ENCODE measurements at regions not wholly inside any gene's neighbourhood (a gene's known extent, or its start where the extent isn't known, plus 50 kb on each side); places are given as distances from the start of the nearest gene placed in this dataset.
"Not testable (repeated sequence)": the region's sequence is repeated elsewhere in the genome, so short reads cannot be mapped to it uniquely, and the experiment has no call there.

DNA sequence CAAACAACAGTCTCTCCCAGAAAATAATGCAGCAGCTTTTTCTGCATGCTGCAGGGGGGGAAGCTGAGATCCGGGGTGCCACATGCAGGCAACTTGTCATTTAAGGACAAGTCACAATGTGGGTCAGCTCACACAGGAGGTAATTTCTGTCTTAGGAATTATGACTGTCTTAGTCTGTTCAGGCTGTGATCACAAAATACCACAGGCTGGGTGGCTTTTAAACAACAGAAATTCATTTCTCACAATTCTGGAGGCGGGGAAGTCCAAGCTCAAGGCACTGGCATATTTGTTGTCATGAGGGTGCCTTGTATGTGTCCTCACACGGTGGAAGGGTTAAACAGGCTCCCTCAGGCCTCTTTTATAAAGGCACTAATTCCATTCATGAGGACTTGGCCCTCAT, 127.7 kb downstream of the DIRAS2 start:
- no peak for DNase-seq

DNA sequence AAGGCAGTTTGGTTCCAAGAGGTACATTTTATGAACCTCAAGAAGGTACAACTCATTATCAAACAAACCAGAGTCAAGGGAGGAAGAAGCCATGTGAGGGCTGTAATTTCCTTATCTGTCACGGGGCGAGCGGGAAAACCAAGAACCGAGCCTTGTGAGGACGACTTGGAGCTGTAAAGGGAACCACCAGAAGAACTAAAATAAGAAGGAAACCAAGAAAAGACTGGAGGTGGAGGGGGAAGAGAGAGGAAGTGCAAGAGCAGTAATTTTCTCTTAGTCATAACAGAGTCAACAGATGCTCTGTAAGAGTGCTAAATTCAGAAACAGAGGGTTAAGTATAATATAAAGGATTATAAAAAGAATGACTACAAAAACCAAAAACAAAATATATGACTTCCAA, 127.1 kb downstream of the DIRAS2 start:
- DNase-seq, result no peak

DNA sequence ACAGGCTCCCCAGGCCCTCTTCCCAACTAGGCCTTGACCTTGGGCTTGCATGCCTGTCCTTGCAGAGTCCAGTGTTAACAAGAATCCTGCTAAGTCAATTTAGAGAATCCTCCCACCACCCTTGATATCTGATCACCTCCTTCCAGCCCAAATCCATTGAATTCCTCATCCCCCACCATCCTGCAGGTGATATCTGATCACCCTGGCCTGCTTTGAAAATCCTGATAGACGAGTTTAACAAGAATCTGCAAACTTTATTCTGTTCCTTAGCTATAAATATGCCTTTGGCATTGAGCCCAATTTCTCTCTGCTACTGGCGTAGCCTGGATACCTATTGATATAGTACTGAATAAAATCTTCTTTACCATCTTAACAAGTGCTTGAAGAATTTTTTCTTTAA, 125.5 kb downstream of the DIRAS2 start:
- DNase-seq, result no peak

DNA sequence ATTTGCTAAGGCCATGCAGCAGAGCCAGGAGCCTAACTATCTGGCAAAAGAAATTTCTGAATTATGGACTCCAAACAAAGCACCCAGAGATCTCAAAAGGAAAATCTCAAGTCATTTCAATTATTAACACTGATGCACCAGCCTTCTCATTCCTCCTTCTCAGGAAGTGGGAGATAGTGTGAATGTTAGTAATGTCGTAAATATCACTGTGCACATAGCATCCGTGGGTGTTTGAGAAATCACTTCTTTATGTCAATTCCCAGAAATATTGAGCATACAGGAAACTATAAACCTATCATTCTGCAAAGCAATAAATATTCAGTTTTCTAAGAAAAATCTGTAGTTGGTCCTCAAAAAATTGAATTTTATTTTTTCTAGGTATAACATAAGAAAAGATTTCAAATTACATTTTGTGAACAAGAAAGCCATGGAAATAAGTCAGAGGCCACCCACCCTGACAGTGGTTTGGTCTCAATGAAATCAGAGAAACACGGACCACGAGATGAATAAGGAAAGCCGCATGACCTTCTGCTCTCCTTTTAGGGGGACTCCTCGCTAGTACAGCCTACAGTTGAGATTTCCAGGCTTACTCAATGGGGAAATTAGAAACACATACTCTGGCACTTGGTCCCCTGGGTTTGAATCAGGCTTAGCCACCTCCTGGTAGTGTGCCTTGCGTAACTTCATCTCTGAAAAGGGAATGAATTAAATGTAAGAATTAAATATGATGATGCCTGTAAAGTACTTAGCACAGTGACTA, 120.6 kb downstream of the DIRAS2 start:
- no peak for DNase-seq

DNA sequence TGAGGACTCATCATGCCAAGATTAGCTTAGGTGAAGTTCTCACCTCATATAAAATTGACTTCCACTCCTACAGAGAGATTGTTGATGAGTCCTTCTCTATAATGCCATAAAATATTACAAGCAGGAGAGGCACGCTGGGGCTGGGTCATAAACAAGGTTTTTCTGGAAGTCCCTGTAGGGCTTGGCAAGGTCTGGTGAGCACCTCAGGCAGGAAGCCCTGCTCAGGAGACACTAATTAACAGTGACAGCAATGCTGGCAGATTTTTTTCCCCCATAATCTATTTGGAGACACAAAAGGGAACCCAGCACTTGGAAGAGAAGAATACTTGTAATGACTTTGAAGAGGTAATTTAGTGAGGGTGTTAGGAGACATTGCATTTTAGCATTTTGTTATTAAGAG, 118.7 kb downstream of the DIRAS2 start:
- no peak for DNase-seq

DNA sequence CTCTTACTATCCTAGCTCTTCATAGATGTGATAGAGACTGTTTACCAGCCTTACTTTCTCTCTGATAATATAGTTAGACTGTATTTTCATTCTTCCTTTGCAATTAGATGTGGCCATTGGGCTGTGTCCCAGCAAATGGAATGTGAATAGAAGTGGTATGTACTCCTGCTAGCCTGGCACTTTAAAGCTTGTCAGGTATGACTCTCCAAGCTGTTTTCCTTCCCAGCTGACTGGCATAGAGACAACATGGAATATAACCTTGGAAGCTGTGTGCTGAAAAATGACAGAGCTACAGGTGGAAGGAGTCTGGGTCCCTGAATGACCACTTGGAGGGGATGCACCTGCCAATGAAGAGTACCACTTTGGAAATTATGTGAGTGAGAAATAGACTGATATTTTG, 116.2 kb downstream of the DIRAS2 start:
- no peak for DNase-seq

DNA sequence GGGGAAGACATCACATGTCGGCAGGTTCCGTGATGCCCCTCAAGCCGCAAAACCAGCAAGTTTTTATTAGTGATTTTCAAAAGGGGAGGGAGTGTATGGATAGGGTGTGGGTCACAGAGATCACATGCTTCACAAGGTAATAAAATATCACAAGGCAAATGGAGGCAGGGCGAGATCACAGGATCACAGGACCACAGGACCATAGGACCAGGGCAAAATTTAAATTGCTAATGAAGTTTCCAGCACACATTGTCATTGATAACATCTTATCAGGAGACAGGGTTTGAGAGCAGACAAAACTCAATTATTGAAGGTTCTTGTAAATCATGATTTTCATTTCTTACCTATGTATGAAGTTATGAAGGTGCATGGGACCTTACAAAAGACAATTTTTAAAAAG, 106.5 kb downstream of the DIRAS2 start:
- not testable (repeated sequence) for DNase-seq

DNA sequence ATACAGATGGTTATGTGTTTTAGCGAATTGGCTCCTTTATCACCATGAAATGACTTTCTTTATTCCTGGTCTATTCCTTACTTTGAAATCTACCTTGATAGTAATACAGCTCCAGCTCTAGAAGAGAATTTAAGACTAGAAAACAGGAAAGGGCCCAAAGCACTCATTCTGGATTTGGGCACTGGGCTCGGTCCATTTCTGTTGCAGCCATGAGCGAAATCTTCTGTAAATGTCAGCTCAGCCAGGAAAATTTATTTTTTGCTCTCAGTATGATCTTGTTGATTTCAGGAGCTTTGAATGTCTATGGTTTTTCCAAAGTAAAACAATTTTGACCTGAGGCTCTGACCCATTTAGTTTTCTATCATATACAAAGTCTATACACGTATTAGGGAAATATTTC, 104.1 kb downstream of the DIRAS2 start:
- no peak for DNase-seq

DNA sequence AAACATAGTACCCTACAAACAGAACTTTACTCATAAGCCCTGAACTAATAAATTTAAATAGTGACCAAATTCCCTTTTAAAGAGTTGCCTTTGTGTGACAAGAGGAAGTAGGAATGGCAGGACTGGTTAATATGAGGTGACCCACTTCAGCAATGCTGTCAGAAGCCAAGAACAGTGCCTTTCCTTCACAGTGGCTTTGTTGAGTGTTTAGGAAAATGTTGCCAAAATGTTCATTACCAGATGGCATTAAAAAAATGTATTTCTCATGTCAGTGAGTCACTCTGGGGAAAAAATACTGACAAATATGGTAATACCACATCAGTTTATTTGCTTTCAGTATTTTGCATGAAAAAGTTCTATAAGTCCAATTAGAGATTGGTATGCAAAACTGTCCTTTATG, 103.3 kb downstream of the DIRAS2 start:
- DNase-seq, result no peak

DNA sequence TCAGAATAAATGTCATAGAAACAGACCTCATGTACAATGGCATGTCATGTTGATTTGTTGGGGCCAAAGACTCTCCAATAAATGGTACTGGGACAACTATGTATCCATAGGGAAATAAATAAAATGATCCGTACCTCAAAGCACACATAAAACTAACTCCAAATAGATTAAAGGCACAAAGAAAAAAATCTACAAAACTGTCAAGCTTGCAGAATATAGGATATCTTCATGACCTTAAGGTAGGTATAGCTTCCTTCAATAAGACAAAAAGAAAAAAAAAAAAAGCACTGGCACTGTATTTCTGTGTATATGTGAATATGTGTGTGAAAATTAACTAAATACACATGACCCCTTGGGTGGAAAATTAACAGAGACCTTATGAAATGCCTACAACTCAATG, 101.9 kb downstream of the DIRAS2 start:
- no peak for DNase-seq

DNA sequence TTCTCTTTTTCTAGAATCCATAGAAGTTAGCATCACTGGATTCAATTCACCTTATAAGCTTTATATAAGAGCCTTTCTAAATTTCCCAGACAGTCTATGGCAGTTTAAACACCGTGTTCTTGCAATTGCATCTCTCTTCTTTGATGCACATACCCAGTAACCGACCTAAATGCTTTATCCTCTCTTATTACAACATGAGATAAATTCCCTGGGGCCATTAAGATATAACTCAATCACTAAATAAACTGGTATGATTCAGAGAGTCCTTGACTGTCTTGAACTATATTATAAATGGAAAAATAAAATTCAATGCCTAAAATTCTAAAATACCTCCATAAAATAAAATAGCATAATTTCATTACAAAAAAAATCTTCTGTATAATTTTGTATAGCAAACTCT, 98.1 kb downstream of the DIRAS2 start:
- DNase-seq, result no peak

DNA sequence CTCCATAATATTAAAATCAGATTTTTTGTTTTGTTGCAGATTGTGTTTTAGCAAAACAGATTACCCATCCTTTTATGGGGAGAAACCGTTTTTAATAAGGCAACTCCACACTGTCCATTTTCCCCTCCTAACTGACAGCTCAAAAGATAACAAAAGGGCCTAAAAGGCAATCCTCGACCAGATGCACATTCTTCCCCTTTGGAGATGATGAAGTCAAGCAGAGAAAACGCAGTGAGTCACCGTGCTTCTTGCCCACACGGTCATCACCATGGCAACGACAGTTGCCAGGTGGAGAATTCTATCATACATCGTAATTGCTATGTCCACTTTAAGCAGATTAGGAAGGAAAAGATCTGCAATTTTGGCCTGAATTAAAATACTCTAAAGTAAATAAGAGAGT, 96.4 kb downstream of the DIRAS2 start:
- no peak for DNase-seq

DNA sequence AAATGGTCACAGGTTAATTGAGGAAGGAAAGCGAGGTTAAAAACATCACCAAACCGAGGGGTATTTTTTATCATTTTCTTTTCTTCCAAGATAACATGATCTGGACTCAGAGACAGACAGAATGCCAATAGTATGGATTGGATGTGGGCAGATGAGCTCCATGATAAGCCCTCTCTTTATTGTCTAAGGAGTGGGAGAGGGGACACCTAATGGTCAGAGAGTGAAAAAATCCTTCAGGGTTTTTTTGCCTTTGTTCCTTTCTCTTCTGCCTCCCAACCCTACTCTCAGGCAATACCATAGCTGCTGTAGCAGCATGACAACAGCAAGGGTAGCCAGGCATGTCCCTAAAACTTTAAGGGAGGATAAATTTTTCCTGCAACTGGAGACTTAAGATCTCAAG, 94.7 kb downstream of the DIRAS2 start:
- DNase-seq, result no peak

DNA sequence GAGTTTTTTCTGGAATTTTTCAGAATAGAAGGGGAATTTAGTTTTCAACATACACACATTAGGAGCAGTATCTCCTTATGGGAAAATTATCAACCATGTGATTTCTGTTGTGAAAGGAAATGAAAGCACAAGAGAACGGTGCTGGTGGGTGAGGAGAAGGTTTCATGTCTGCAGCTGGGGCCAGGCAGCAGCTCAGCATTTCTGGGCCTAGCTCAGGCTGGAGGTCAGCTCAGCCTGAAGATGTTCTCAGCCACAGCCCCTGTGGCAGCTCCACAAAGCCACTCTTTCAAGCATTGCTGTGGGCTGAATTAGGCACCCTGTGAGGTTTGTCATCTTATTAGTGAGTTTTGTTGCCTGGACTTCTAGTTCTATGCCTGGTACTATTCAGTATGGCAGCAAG, 90.3 kb downstream of the DIRAS2 start:
- DNase-seq, result no peak

DNA sequence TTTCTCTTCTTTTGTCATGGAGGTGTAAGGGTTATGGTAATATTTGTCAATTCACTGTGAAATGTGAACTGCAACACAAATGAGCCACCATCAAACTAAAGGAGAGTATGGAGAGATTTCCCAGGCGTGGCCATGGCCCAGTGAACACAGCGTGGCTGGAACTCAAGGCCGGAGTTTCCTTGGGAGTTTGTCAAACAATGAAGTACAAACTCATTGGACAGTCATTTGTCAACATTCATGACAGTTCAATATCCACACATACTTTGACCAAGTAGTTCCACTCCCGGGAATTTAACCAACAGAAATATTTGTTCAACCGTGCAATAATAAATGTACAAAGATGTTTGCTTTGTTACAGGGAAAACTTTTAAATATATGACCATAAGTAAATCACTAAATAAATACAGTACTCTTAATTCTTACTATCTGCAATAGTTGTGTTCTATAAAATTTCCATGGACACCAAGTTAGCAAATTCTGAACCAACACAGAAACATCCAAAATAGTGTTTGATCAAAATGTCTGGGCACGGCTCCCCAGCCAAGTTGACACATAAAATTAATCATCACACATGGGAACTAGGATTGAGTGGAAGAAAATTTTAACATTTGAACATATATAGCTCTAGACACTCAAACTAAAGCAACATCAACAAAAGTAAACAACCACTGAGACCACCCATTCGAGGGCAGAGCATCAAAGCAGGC, 87.1 kb downstream of the DIRAS2 start:
- DNase-seq, result no peak

DNA sequence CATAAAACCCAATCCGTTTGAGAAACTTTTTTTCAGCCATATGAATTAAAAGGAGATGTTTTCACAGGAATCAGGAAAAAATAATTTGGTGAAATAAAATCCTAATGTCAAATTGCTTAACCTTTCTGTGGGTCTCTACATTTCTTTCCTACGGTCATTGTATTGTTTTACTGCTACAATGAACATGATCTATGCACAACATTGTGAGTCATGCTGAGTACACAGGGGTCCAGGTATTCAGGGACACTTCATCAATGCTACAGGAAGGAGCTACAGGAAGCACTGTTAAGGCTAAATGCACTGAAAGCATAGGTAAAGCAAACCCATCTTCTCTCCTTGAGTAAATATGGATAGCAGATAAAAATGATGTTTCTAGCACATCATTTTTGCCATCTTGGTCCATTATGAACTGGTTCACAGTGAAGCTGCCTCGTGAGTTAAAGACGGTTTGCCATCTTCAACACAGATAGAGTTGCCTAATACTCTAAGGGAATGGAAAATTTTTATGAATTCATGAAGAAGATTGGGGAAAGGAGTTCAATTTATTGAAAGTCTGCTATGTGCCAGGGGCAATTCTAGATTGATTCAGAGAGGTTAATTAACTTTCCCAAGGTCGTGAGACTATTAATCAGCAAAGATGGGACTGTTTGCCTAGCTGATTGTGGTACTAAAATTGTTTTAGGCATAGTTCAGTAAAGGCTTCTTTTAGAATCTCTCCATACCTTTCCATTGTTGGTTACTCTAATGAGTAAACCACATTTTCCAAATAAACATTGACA, 85.5 kb downstream of the DIRAS2 start:
- no peak for DNase-seq

DNA sequence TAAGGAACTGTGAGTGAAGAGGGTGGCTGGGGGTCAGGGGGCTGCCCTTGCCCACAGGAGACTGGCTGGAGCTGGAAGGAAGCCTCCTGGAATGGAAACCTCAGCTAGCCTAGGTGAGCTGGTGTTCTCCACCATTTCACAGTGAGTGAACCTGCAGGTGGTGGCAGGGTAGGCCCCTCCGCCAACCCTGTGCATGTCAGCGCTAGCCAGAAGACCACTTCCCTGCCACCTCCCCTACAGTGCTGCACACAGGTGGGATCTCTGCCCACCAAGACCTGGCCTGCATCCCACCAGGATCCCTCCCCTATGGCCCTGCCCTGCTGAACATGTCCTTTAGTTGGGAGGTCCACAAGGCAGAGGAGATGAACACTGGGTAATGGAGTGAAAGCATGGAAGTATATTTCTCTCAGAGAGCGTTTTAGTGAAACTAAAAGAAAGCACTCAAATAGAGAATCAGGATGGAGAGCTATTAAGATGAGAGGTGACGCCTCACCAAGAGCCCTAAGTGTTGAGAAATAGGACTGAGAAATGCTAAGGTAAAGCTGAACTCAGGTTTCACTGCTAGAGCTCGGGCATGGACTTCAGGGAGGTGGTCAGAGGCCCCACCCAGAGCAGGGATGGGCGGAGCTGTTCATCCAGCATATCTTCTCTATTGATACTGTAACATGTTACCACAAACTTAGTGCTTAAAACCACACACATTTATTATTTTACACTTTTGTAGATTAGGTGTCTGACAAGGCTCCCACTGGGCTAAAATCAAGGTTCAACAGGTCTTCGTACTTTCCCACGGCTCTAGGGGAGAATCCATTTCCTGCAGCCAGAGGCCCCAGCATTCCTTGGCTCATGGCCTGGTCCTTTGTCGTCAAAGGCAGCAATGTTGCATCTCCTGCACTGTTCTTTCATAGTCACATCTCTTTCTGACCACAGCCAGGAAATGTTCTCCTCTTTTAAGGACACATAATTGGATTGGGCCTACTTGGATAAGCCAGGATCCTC, 83.2 kb downstream of the DIRAS2 start:
- DNase-seq, result no peak
